IPS-20b (cell line): ENCODE measurements at regions not wholly inside any gene's neighbourhood (a gene's known extent, or its start where the extent isn't known, plus 50 kb on each side); places are given as distances from the start of the nearest gene placed in this dataset.

Experiments used
- H3K27ac ChIP-seq: one replicate; pipeline ENCODE4 v1.5.1; 2013; ENCODE audit warnings: low read length
- H3K27me3 ChIP-seq: 2 replicates; pipeline ENCODE4 v1.6.1; 2013; ENCODE audit warnings: mild to moderate bottlenecking, low read length, inconsistent platforms; ENCODE audit not compliant: insufficient read depth
- H3K36me3 ChIP-seq: 2 replicates; pipeline ENCODE4 v1.6.1; 2013; ENCODE audit warnings: low read depth, mild to moderate bottlenecking, inconsistent platforms, low read length, moderate library complexity; ENCODE audit not compliant: insufficient read depth
- H3K4me1 ChIP-seq: 2 replicates; pipeline ENCODE4 v1.6.1; 2013; ENCODE audit warnings: mild to moderate bottlenecking, control low read depth, inconsistent platforms, low read length, moderate library complexity; ENCODE audit not compliant: insufficient read depth
- H3K4me3 ChIP-seq: 2 replicates; pipeline ENCODE4 v1.5.1; 2013; ENCODE audit warnings: mild to moderate bottlenecking, low read length, inconsistent platforms
- H3K9ac ChIP-seq: 2 replicates; pipeline ENCODE4 v1.6.1; 2013; ENCODE audit warnings: low read depth, mild to moderate bottlenecking, inconsistent platforms, low read length, moderate library complexity
- H3K9me3 ChIP-seq: 2 replicates; pipeline ENCODE4 v1.6.1; 2013; ENCODE audit warnings: mild to moderate bottlenecking, low read depth, low read length, inconsistent platforms; ENCODE audit not compliant: insufficient read depth

DNA sequence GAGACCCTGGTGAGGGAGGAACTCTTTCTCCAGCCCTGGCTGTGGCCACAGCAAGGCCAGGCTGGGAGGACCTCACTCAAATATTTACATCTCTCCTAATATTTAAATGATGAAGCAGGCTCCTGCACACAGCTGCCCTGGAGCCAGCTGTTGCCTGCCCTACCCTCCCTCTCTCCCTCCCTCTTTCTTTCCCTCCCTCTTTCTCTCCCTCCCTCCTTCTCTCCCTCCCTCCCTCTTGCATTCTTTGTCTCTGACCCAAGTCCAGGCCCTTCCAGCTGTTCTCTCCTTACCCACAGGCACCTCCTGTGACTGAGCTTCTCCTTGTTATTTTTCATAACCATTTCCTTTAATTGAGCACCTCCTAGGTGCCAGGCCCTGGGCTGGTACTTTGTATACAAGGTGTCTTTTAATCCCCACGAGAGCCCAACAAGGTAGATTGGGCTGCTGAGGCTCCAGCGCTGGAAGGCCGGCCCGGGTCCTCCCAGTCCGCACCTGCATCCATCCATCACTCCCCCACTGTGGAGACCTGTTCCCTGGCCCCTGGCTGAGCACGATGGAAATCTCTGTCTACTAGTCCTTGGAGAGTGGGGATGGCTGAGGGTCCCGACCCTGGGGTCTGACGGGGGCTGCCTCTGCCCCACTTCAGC is 242.3 kb downstream of the SEC14L1 start:
- Histone ChIP-seq H3K27me3 (no peaks in the 10 kb centered on the region), H3K9me3 (no peaks in the 10 kb centered on the region), H3K4me3 (peak overlapping the region; percentile 25; the same call in 1 of the 2 replicates), H3K4me1 (peaks cover 19% of the 10 kb centered on the region; the same call in 1 of the 2 replicates), H3K36me3 (no peaks in the 10 kb centered on the region), H3K9ac (peak overlapping the region; percentile 30; the same call in 1 of the 2 replicates), H3K27ac (peak overlapping the region; percentile 56)

DNA sequence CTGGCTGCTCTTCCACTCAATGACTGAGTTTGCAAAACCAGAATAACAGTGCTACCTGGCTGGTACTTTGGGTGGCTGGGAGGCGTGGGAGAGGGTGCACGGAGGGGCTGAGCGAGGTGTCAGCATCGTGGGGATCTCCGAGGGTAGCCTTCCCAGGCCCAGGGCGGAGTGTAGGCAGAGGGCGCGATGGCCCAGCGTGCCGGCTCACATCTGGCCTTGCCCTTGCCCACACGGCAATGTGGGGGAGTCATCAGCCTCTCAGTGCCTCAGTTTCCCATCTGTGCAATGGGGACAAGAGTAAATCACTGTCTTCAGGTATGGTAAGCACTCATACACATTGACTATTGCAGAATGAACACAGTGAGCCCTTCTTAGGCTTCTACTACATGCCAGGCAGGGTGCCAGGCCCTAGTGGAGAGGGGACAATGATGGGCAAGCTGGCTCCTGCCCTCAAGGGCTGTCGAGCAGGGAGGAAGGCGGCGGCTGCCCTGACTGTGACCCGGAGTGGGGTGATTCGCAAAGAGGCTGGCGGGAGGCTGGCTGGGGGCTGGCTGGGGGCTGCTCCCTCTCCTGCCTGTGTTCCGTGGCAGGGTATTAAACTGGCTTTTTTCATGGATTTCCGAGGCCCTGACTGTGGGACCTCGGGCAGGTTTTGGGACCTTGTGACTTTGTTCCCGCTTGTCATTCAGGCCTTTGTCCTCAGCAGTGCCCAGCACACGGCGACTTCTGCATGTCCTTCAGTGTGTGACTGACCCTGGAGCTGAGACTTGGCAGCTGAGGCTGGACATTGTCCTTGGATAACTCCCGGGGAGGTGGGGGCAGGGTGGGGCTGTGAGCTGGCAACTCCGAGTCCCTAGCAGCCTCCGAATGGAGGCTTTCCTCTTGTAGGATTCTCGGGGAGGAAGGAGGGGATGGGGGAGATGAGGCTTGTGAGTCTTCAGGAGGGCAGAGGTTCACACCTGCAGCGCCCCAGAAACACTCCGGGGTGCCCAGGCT is 243.1 kb downstream of the SEC14L1 start:
- Histone ChIP-seq H3K9me3 (no peaks in the 10 kb centered on the region), H3K27ac (no peak overlapping the region), H3K4me3 (no peak overlapping the region), H3K27me3 (no peaks in the 10 kb centered on the region), H3K4me1 (peaks cover 23% of the 10 kb centered on the region; the same call in 1 of the 2 replicates), H3K9ac (no peak overlapping the region), H3K36me3 (no peaks in the 10 kb centered on the region)

DNA sequence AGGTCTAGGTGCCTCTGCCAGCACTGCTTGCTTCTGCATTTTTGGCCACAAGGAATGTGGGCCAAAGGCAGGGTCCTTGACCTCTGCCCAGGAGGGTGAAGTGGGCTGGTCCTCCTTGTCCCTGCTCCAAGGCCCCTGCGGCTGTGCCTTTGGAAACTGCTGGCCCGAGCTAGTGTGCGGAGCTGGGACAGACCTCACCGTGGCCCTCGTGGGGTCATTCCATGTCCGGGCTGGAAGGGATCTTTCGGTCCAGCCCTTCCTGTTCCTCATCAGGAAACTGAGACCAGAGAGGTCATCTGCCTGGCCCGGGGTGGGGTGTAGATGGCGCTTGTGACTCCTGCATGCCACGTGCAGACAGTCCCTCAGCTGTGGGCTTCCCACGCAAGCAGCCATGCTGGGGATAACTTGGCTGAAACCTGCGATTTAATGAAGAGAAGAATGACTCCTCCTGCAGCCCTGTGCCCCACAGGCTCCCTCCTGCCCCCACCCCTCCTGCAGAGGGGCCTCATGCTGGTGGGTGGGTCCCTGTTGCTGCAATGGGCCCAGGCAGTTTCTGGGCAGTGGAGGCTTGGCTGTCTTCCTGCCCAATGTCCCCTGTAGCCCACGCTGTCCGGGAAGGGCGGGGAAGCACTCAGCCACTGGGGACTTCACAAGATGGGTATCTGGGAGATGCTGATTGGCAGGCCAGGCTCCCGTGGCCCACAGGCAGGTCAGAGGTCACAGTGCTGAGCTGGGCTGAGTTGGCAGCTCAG is 245.2 kb downstream of the SEC14L1 start:
- Histone ChIP-seq H3K9me3 (no peaks in the 10 kb centered on the region), H3K9ac (peak overlapping the region; percentile 27; the same call in 1 of the 2 replicates), H3K4me1 (peaks cover 30% of the 10 kb centered on the region), H3K4me3 (no peak overlapping the region), H3K36me3 (no peaks in the 10 kb centered on the region), H3K27ac (no peak overlapping the region), H3K27me3 (no peaks in the 10 kb centered on the region)

DNA sequence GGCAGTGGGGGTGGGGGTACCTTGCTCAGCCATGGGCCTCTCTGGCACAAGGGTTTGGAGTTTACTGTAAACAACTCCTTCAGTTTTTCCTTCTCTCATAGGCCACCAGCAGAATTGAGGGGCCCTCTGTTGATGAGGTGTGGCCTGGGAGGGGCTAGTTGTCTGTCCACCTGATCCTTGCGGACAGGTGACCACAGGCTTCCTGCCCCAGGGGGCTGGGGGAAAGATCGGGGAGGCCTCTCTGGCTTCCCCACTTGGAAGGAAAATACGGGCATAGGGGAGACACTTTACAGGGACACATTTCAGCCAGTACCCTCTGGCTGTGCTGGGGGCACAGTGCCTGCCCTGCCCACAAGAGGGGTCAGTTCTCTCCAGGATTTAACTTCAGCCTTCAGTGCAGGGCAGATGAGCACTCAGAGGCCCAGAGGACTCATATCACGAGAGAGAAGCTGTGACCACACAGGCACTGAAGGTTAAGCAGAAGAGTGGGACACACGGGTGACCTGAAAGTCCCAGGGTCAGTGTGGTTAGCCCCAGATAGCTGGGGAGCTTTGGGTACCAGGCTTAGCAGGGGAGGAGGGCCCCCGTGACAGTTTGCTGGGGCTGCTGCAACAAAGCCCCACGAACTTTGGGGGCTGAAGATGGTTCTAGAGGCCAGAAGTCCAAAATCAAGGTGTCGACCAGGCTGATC is 245.9 kb downstream of the SEC14L1 start:
- Histone ChIP-seq H3K9ac (no peak overlapping the region), H3K4me1 (peaks cover 30% of the 10 kb centered on the region)

DNA sequence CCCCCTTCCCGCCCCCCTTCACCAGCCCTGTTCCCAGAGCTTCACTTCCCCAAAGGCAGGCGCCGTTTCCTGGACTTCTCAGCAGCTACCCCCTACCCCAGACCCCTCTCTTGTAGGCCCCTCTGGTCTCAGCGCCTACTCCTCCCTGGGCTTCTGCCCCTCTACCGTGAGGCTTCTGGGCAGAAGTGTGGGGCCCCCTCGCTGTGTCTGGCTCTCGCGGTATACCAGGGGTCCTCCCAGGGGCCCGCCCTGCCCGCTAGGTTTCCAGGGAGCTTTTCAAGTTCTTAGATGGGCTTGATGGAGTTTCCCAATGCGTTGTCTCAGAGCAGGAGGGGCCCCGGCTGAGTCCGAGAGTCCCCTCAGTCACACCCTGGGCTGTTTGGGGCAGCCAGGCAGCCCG is 247.1 kb downstream of the SEC14L1 start:
- Histone ChIP-seq H3K36me3 (no peaks in the 10 kb centered on the region), H3K27me3 (no peaks in the 10 kb centered on the region), H3K9me3 (no peaks in the 10 kb centered on the region), H3K27ac (no peak overlapping the region), H3K4me3 (no peak overlapping the region), H3K4me1 (peaks cover 33% of the 10 kb centered on the region), H3K9ac (no peak overlapping the region)

More for the DNA sequence above, 245.9 kb downstream of the SEC14L1 start:
- Histone ChIP-seq H3K36me3 (no peaks in the 10 kb centered on the region), H3K27ac (no peak overlapping the region), H3K9me3 (no peaks in the 10 kb centered on the region), H3K27me3 (no peaks in the 10 kb centered on the region), H3K4me3 (no peak overlapping the region)

DNA sequence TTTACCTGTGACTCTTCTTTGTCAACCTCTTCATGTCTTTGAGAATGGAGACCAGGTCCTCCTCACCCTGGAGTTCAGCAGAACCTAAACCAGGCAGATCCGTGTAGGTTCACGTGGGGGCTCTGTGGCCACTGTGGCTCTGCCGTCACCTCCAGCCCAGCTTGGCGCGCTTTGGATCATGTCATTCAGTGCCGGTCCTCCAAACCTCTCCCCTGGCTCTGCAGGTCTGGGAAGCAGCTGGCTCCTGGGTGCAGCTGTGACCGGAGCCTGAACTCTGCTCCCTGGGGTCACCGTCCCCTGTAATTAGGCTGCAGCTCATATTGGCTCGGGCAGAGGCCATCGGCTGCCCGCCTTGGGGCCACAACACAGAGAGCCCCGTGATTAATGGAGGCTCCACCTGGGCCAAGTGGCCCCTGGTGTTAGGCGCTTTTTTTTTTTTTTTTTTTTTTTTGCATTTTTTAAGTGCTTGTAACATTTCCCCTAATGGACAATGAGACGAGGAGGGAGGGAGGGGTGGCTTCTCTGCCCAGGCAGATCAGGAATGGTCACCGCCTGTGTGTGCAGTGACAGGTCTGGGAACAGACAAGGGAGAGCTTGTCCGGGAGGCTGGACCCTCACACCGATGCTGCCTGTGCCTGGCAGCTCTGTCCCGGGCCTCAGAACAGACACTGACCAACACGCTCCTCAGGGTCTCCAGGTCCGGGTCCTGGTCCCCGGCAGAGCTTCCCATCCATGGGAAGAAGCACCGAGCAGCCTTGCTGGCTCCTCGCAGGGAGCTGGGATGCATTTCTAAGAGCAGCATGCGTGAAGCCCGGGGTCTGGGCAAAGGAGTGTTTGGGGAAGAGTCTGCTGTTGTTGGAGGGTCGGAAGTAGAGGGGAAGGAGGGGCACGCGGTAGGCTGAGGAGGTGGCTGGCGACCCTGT is 247.9 kb downstream of the SEC14L1 start:
- no peaks in the 10 kb centered on the region for H3K36me3 ChIP-seq
- H3K4me1 ChIP-seq: peaks cover 37% of the 10 kb centered on the region
- no peaks in the 10 kb centered on the region for H3K27me3 ChIP-seq
- H3K9me3 ChIP-seq: no peaks in the 10 kb centered on the region
- H3K4me3 ChIP-seq: no peak overlapping the region
- H3K27ac ChIP-seq: no peak overlapping the region
- no peak overlapping the region for H3K9ac ChIP-seq

DNA sequence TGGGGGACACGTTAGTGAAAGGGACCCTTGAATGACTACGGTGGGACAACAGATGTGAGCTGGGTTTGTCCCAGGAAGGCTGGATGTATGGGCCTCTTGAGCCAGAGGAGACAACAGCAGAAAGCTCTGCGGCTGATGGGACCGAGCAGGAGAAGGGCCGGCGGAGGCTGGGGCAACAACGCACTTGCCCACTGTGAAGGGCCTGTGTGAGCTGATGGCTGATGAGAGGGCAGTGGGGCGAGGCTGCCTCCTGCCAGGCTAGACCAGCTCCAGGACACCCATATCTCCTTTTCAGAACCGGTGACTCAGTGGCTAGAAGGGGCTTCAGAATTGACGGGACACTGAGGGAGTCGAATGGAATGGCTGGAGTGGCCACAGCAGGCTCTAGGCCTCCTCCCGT is 250.1 kb downstream of the SEC14L1 start:
- H3K9me3 ChIP-seq: no peaks in the 10 kb centered on the region
- peaks cover 46% of the 10 kb centered on the region for H3K4me1 ChIP-seq
- H3K9ac ChIP-seq: peak overlapping the region; percentile 83; the same call in 1 of the 2 replicates
- H3K4me3 ChIP-seq: no peak overlapping the region
- H3K27me3 ChIP-seq: no peaks in the 10 kb centered on the region
- H3K27ac ChIP-seq: peak overlapping the region; percentile 50
- H3K36me3 ChIP-seq: no peaks in the 10 kb centered on the region

DNA sequence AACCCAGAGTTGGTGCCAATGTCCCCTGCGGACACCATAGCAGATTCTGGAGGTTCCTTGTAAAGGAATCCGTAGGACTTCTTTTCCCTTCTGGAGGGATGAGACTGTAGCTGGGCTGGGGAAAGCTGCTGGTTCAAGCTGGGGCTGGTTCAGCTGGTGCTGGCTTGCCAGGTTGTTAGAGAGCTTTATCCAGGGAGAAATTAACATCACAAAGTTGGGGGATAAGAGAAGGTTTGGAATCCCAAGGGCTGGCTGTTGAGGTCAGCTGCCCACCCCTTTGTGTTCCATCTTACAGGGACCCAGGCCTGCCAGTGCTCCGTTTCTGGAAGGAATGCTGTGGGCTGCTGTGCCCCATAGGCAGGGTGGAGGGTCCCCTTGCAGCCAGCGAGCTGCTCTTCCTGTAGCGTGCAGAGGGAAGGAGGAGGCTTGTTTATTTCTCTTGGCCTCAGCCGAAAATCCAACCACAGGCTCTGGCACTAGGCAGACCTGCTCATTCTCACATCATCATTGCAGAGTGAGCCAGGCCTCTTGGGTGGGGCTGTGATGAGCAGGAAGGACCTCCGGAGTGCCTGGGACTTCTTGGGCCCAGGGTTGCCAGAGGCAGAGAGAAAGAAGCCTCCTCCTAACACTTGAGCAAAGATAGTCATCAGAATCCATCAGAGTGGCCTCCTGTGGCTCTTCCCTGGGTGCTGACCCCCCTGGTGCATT is 251.1 kb downstream of the SEC14L1 start:
- Histone ChIP-seq H3K36me3 (no peaks in the 10 kb centered on the region), H3K4me1 (peaks cover 46% of the 10 kb centered on the region), H3K27me3 (no peaks in the 10 kb centered on the region), H3K27ac (peak overlapping the region; percentile 98), H3K4me3 (peak overlapping the region; percentile 55; the same call in 1 of the 2 replicates), H3K9me3 (no peaks in the 10 kb centered on the region), H3K9ac (peak overlapping the region; percentile 83; the same call in 1 of the 2 replicates)

DNA sequence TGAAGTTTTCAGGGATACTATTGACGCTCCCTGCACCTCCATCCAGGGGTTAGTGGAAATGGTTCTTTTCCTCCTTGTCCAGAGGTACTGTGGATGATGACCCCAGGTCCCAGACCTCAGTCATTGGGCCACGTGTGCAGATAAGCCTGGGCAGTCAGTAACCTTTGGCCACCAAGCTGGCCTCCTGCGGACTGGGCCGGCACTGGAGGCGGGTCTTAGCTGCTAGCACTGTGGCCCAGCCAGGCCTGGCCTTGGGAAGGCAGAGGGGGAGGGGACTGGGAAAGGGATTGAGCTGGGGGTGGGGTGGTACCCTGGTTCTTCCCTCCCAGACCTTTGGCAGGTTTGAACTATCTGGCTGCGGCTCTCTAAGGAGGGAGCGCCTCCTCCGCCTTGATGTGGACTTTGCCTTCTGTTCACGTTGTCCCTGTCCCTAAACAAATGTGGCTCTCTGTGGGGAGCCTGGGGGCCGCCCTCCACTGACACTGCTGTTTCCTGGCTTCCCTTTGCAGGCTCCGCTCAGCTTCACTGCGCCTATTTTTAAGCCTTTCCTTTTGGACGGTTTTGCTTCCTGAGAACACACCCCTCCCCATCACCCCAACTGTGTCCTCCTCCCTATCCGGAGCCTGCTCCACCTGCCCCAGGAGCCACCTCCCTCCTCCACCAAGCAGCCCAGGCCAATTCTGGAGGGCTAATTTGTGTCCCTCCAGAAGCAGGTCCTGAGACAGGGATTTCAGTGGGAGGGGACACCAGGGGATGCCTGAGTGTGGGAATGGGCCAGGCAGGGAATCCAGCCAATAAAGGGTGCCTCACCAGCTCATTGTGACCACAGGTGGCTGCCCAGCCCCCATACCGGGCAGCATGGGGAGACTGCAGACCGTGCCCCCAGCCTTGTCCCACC is 251.9 kb downstream of the SEC14L1 start:
- Histone ChIP-seq H3K9ac (peak overlapping the region; percentile 83; the same call in 1 of the 2 replicates), H3K4me1 (peaks cover 46% of the 10 kb centered on the region), H3K27ac (peak overlapping the region; percentile 98), H3K36me3 (no peaks in the 10 kb centered on the region), H3K27me3 (no peaks in the 10 kb centered on the region), H3K9me3 (no peaks in the 10 kb centered on the region), H3K4me3 (peak overlapping the region; percentile 55; the same call in 1 of the 2 replicates)
